ENCODE measurements at regions not wholly inside any gene's neighbourhood (a gene's known extent, or its start where the extent isn't known, plus 50 kb on each side); places are given as distances from the start of the nearest gene placed in this dataset.

DNA sequence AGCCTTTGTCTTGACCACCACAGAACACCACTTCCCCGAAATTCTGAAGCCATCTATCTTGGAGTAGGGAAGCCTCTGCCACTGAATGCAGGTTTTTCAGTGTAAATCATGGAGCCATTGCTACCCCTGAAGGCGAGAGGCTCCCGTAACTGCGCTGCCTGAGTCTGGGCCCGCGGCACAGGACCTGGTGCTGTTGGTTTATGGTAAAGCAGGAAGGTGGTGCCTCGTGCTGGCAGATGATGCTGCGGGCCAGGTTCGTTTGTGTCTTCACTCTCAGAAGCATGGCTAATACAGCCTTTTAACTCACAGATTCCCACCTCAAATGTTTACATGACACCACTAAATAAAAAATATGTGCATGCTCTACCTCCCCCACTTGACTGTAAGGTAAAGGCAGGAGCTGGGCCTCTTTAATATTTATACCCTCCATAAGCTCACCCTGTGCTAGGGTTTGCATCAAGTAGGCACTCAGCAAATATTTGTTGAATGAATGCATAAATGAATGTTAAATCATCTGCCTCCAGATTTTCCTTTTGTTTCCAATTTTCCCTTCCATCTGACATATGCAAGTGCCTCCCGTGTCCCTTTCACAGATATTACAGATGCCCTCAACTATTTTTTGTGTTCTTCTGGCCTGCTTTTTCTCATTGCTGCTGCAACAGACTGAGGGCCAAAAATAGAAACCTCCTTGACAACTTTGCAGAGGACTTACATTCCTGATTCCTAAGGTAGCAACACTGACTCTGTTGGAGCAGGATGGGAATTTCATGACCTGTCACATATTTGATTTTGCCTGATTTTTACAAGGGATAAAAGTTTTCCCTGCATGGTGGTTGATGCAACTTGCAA is 83.5 kb upstream of the CPO start:
- Histone ChIP-seq H3K27ac (ENCODE audit: low read depth, low read length) (no peak overlapping the region), H3K79me2 (ENCODE audit: insufficient read depth, low read length) (no peaks in the 10 kb centered on the region)
- no TSS peak for BruUV-seq (replicated peaks)

More for the DNA sequence above, 83.5 kb upstream of the CPO start:
- no peaks in the 10 kb centered on the region for H3K36me3 ChIP-seq (ENCODE audit: control insufficient read depth in 1 of 2, insufficient read depth in 2 of 2, low read length in 2 of 2)
- H2AFZ ChIP-seq (ENCODE audit: low read depth, low read length, poor library complexity, severe bottlenecking) = no peak overlapping the region
- H3K9me3 ChIP-seq (ENCODE audit: control insufficient read depth in 1 of 2, insufficient read depth in 1 of 2, low read depth in 1 of 2, low read length in 2 of 2) = no peaks in the 10 kb centered on the region
- intact Hi-C loops (cut with micrococcal nuclease) = no loop called here
- DNase-seq (ENCODE audit: low read depth, low spot score) (no peak), ATAC-seq (no peak)
- ChIA-PET CTCF (no interaction called here), RAD21 (ENCODE audit: low non-redundant PET in 1 of 2, low total read pairs in 2 of 2, uncharacterized antibody in 2 of 2, unreplicated experiment in 2 of 2) (no interaction called here), POLR2A (no interaction called here)
- H3K4me1 ChIP-seq (ENCODE audit: control insufficient read depth in 1 of 2, insufficient read depth in 2 of 2, low read length in 2 of 2) = no peaks in the 10 kb centered on the region
- H3K4me3 ChIP-seq (replicated peaks in 1 of 2; ENCODE audit: low read depth in 1 of 2, low read length in 2 of 2) = no peak overlapping the region
- H4K20me1 ChIP-seq (ENCODE audit: insufficient read depth) = no peaks in the 10 kb centered on the region
- TF ChIP-seq ZFX (IDR thresholded peaks at IDR 0.05) (no peak), YY1 (IDR thresholded peaks at IDR 0.05; ENCODE audit: extremely low read depth, insufficient replicate concordance, low read depth, low read length) (no peak), POLR2A (IDR thresholded peaks at IDR 0.05; ENCODE audit: borderline replicate concordance, extremely low read depth, insufficient read depth, insufficient read length) (no peak), RAD21 (IDR thresholded peaks at IDR 0.05; ENCODE audit: low read depth) (no peak), SP1 (IDR thresholded peaks at IDR 0.05; ENCODE audit: low read depth) (no peak), SRF (IDR thresholded peaks at IDR 0.05; ENCODE audit: low read depth) (no peak), FOSL1 (IDR thresholded peaks at IDR 0.05; ENCODE audit: low read depth) (no peak), EGR1 (IDR thresholded peaks at IDR 0.05; ENCODE audit: low read depth) (no peak), EZH2phosphoT487 (IDR thresholded peaks at IDR 0.05; ENCODE audit: borderline replicate concordance) (no peak), ELF1 (IDR thresholded peaks at IDR 0.05; ENCODE audit: borderline replicate concordance, low read depth) (no peak)
- TF ChIP-seq, protein P1, sequence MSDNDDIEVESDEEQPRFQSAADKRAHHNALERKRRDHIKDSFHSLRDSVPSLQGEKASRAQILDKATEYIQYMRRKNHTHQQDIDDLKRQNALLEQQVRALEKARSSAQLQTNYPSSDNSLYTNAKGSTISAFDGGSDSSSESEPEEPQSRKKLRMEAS (IDR thresholded peaks at IDR 0.05) = no peak
- TF ChIP-seq, protein P2, sequence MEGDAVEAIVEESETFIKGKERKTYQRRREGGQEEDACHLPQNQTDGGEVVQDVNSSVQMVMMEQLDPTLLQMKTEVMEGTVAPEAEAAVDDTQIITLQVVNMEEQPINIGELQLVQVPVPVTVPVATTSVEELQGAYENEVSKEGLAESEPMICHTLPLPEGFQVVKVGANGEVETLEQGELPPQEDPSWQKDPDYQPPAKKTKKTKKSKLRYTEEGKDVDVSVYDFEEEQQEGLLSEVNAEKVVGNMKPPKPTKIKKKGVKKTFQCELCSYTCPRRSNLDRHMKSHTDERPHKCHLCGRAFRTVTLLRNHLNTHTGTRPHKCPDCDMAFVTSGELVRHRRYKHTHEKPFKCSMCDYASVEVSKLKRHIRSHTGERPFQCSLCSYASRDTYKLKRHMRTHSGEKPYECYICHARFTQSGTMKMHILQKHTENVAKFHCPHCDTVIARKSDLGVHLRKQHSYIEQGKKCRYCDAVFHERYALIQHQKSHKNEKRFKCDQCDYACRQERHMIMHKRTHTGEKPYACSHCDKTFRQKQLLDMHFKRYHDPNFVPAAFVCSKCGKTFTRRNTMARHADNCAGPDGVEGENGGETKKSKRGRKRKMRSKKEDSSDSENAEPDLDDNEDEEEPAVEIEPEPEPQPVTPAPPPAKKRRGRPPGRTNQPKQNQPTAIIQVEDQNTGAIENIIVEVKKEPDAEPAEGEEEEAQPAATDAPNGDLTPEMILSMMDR (IDR thresholded peaks at IDR 0.05 in 2 of 3, conservative IDR thresholded peaks at IDR 0.05 in 1 of 3; ENCODE audit: borderline replicate concordance in 1 of 3, insufficient read depth in 1 of 3, low read depth in 2 of 3, low read length in 2 of 3) = no peak
- TF ChIP-seq, protein P3, sequence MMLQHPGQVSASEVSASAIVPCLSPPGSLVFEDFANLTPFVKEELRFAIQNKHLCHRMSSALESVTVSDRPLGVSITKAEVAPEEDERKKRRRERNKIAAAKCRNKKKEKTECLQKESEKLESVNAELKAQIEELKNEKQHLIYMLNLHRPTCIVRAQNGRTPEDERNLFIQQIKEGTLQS (IDR thresholded peaks at IDR 0.05) = no peak
- H3K27me3 ChIP-seq (ENCODE audit: insufficient read depth, low read length) = no peaks in the 10 kb centered on the region
- no peaks in the 10 kb centered on the region for H3K9me2 ChIP-seq (ENCODE audit: insufficient read depth)
- H3K4me2 ChIP-seq (ENCODE audit: low read length) = no peak overlapping the region
- no peak overlapping the region for H3K9ac ChIP-seq (ENCODE audit: low read length)

Data from HCT116 (cell line).